SK-N-SH treated with all-trans-retinoic acid at 6 μM for 48 hours (cell line): ENCODE measurements at regions not wholly inside any gene's neighbourhood (a gene's known extent, or its start where the extent isn't known, plus 50 kb on each side); places are given as distances from the start of the nearest gene placed in this dataset.

ENCODE experiments used
- BACH2 ChIP-seq: fragments of 250-450 bp; sonication (Bioruptor Pico); IDR thresholded peaks from 2 replicates; pipeline ENCODE4 v1.9.0; 2021; ENCODE audit warnings: mild to moderate bottlenecking, borderline replicate concordance
- ZFP3 ChIP-seq: fragments of 250-450 bp; sonication (Bioruptor Pico); IDR thresholded peaks from 2 replicates; pipeline ENCODE4 v1.5.0; 2020; ENCODE audit warnings: mild to moderate bottlenecking, moderate library complexity
- ZNF8 ChIP-seq: fragments of 450-650 bp; formaldehyde crosslinking; IDR thresholded peaks from 2 replicates; pipeline ENCODE4 v1.5.0; 2020; ENCODE audit warnings: mild to moderate bottlenecking, moderate library complexity
- TF ChIP-seq, protein P1 (sequence below): fragments of 250-450 bp; sonication (Bioruptor Pico); IDR thresholded peaks from 2 replicates; pipeline ENCODE4 v1.8.0; 2020; ENCODE audit warnings: mild to moderate bottlenecking, moderate library complexity, borderline replicate concordance
- TF ChIP-seq, protein P2 (sequence below): fragments of 250-450 bp; sonication (Bioruptor Pico); IDR thresholded peaks from 2 replicates; pipeline ENCODE4 v1.5.0; 2020; ENCODE audit warnings: mild to moderate bottlenecking, moderate library complexity

GRCh38 chr20:57097245-57097915 lies 169.1 kb downstream of the BMP7 start:
- TF ChIP-seq ZFP3 (no peak), ZNF8 (CRISPR knock-in tag) (no peak), BACH2 (CRISPR knock-in tag) (no peak)
- TF ChIP-seq, protein P1, sequence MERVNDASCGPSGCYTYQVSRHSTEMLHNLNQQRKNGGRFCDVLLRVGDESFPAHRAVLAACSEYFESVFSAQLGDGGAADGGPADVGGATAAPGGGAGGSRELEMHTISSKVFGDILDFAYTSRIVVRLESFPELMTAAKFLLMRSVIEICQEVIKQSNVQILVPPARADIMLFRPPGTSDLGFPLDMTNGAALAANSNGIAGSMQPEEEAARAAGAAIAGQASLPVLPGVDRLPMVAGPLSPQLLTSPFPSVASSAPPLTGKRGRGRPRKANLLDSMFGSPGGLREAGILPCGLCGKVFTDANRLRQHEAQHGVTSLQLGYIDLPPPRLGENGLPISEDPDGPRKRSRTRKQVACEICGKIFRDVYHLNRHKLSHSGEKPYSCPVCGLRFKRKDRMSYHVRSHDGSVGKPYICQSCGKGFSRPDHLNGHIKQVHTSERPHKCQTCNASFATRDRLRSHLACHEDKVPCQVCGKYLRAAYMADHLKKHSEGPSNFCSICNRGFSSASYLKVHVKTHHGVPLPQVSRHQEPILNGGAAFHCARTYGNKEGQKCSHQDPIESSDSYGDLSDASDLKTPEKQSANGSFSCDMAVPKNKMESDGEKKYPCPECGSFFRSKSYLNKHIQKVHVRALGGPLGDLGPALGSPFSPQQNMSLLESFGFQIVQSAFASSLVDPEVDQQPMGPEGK = no peak
- TF ChIP-seq, protein P2, sequence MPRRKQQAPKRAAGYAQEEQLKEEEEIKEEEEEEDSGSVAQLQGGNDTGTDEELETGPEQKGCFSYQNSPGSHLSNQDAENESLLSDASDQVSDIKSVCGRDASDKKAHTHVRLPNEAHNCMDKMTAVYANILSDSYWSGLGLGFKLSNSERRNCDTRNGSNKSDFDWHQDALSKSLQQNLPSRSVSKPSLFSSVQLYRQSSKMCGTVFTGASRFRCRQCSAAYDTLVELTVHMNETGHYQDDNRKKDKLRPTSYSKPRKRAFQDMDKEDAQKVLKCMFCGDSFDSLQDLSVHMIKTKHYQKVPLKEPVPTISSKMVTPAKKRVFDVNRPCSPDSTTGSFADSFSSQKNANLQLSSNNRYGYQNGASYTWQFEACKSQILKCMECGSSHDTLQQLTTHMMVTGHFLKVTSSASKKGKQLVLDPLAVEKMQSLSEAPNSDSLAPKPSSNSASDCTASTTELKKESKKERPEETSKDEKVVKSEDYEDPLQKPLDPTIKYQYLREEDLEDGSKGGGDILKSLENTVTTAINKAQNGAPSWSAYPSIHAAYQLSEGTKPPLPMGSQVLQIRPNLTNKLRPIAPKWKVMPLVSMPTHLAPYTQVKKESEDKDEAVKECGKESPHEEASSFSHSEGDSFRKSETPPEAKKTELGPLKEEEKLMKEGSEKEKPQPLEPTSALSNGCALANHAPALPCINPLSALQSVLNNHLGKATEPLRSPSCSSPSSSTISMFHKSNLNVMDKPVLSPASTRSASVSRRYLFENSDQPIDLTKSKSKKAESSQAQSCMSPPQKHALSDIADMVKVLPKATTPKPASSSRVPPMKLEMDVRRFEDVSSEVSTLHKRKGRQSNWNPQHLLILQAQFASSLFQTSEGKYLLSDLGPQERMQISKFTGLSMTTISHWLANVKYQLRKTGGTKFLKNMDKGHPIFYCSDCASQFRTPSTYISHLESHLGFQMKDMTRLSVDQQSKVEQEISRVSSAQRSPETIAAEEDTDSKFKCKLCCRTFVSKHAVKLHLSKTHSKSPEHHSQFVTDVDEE = no peak
